Peyer's patch (tissue), 4 donors: ENCODE measurements at regions not wholly inside any gene's neighbourhood (a gene's known extent, or its start where the extent isn't known, plus 50 kb on each side); places are given as distances from the start of the nearest gene placed in this dataset.

ENCODE experiments used
- DNase-seq, 3 donors: peaks; one replicate each; pipeline ENCODE4 v3.0.0-alpha.2; 2017 to 2019
- H3K27ac ChIP-seq, 4 donors: fragments of 200-600 bp; sonication (generic); one replicate each; pipeline ENCODE4 v1.5.1; 2016 to 2019
- H3K27me3 ChIP-seq, 2 donors: fragments of 200-600 bp; sonication (generic); one replicate each; pipeline ENCODE4 v1.5.1; 2019
- H3K36me3 ChIP-seq, 3 donors: fragments of 200-600 bp; sonication (generic); one replicate each; pipeline ENCODE4 v1.5.1; 2016 to 2019
- H3K4me1 ChIP-seq, 4 donors: fragments of 200-600 bp; sonication (generic); one replicate each; pipeline ENCODE4 v1.5.1; 2016 to 2019
- H3K4me3 ChIP-seq, 4 donors: fragments of 200-600 bp; sonication (generic); 1 replicate in 3 of 4; 2 replicates in 1 of 4; pipeline ENCODE4 v1.5.1; 2016 to 2019; ENCODE audit warnings: mild to moderate bottlenecking in 1 of 4
- H3K9me3 ChIP-seq, 4 donors: fragments of 200-600 bp; sonication (generic); one replicate each; pipeline ENCODE4 v1.5.1; 2016 to 2019; ENCODE audit warnings: mild to moderate bottlenecking in 1 of 4
- POLR2A ChIP-seq, 2 donors: fragments of 450-650 bp; IDR thresholded peaks; one replicate each; pipeline ENCODE4 v1.5.1; 2017; ENCODE audit warnings: antibody characterized with exemption in 2 of 2, mild to moderate bottlenecking in 2 of 2, moderate library complexity in 2 of 2
- TF ChIP-seq, protein P1 (sequence below), 6 experiments: fragments of 450-650 bp in 4 of 6; fragments of 200-600 bp in 2 of 6; sonication (generic) in 1 of 6; IDR thresholded peaks; one replicate each; pipeline ENCODE4 v1.5.1; 2017 to 2019; ENCODE audit warnings: antibody characterized with exemption in 6 of 6, mild to moderate bottlenecking in 3 of 6, moderate library complexity in 1 of 6

DNA sequence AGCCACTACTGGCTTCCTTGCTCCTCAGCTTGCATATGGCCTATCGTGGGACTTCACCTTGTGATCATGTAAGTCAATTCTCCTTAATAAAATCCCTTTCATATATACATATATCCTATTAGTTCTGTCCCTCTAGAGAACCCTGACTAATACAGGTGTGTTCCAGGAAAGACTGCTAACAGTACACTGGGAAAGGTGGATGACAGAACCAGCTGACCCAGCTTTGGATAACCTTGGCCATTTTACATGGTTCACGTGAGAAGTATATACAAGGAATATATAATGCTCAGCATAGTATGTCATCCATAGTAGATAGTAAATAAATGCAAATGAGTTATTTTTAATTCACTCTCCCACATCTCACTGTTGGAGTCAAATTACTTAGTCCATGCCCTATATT is 1003.5 kb downstream of the SORCS3 start:
- Histone ChIP-seq H3K36me3 (no peaks in the 10 kb centered on the region), H3K27me3 (no peaks in the 10 kb centered on the region), H3K4me1 (peaks cover 0 to 6% (median 0%) of the 10 kb centered on the region in 4 donors), H3K9me3 (no peaks in the 10 kb centered on the region), H3K27ac (no peak overlapping the region), H3K4me3 (peak overlapping the region in 1 of 4 donors; percentile 10)
- DNase-seq = no peak
- TF ChIP-seq, protein P1, sequence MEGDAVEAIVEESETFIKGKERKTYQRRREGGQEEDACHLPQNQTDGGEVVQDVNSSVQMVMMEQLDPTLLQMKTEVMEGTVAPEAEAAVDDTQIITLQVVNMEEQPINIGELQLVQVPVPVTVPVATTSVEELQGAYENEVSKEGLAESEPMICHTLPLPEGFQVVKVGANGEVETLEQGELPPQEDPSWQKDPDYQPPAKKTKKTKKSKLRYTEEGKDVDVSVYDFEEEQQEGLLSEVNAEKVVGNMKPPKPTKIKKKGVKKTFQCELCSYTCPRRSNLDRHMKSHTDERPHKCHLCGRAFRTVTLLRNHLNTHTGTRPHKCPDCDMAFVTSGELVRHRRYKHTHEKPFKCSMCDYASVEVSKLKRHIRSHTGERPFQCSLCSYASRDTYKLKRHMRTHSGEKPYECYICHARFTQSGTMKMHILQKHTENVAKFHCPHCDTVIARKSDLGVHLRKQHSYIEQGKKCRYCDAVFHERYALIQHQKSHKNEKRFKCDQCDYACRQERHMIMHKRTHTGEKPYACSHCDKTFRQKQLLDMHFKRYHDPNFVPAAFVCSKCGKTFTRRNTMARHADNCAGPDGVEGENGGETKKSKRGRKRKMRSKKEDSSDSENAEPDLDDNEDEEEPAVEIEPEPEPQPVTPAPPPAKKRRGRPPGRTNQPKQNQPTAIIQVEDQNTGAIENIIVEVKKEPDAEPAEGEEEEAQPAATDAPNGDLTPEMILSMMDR (IDR thresholded peaks at IDR 0.05) = no peak
- TF ChIP-seq POLR2A (IDR thresholded peaks at IDR 0.05) = no peak

DNA sequence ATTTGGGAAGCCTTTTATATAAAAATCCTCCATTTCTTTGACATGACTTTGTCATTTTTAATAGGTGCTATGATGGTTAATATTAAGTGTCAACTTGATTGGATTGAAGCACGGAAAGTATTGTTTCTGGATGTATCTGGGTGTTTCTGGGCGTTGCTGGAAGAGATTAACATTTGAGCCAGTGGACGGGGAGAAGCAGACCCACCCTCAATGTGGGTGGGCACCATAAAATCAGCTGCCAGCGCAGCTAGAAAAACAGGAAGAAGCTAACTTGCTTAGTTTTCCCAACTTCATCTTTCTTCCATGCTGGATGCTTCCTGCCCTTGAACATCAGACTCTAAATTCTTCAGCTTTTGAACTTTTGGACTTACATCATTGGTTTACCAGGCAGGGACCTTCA is 1003.0 kb downstream of the SORCS3 start:
- H3K27me3 ChIP-seq = no peaks in the 10 kb centered on the region
- H3K36me3 ChIP-seq = no peaks in the 10 kb centered on the region
- TF ChIP-seq POLR2A (IDR thresholded peaks at IDR 0.05) = no peak
- TF ChIP-seq, protein P1 (IDR thresholded peaks at IDR 0.05) = no peak
- H3K4me3 ChIP-seq = no peak overlapping the region
- peak in 1 of 3 donors; percentile 35 for DNase-seq
- H3K27ac ChIP-seq = peak overlapping the region in 1 of 4 donors; percentile 16
- peaks cover 0 to 6% (median 0%) of the 10 kb centered on the region in 4 donors for H3K4me1 ChIP-seq
- no peaks in the 10 kb centered on the region for H3K9me3 ChIP-seq

DNA sequence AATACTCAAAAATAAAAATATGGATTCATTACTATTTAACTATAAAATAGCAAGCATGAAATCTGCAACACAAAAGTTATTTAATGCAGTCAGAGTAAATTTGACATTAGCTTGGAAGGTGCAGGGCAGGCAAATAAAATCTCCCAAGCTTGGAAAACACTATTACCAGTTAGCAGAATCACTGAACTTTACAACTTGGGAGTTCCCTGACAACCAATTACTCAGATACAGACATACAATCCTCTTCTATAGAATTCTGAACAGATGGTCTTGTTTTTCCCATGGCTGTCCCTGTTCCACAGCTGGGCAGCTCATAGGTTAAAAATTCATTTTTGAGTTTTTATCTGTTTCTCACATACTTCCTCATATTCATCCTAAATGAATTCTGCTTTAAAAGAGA is 1002.6 kb downstream of the SORCS3 start:
- H3K27me3 ChIP-seq = no peaks in the 10 kb centered on the region
- no peak for DNase-seq
- no peak overlapping the region for H3K27ac ChIP-seq
- peaks cover 0 to 6% (median 0%) of the 10 kb centered on the region in 4 donors for H3K4me1 ChIP-seq
- no peaks in the 10 kb centered on the region for H3K9me3 ChIP-seq
- no peak overlapping the region for H3K4me3 ChIP-seq
- H3K36me3 ChIP-seq = no peaks in the 10 kb centered on the region
- TF ChIP-seq, protein P1 (IDR thresholded peaks at IDR 0.05) = no peak
- no peak for TF ChIP-seq POLR2A (IDR thresholded peaks at IDR 0.05)

DNA sequence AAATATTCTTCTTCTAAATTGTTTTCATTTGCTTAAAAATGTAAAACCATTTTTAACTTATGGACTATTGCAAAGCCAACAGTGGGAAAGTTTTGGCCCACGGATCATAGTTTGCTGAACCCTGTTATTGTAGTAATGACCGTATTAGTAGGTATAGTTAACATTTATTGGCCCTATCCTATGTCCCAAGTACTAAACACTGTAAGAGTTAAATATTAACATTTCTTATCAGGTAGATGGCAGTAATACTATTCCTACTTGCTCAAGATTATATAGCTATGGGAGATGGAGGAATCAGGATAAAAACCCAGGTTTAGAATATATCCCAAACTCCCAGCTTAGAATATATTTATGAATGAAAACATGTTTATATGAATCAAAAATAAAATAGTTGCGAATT is 993.2 kb downstream of the SORCS3 start:
- no peaks in the 10 kb centered on the region for H3K36me3 ChIP-seq
- H3K27ac ChIP-seq = no peak overlapping the region
- H3K4me1 ChIP-seq = no peaks in the 10 kb centered on the region
- no peak for DNase-seq
- H3K4me3 ChIP-seq = no peak overlapping the region
- TF ChIP-seq POLR2A (IDR thresholded peaks at IDR 0.05) = no peak
- H3K27me3 ChIP-seq = no peaks in the 10 kb centered on the region
- peaks cover 0 to 5% (median 0%) of the 10 kb centered on the region in 4 donors for H3K9me3 ChIP-seq

DNA sequence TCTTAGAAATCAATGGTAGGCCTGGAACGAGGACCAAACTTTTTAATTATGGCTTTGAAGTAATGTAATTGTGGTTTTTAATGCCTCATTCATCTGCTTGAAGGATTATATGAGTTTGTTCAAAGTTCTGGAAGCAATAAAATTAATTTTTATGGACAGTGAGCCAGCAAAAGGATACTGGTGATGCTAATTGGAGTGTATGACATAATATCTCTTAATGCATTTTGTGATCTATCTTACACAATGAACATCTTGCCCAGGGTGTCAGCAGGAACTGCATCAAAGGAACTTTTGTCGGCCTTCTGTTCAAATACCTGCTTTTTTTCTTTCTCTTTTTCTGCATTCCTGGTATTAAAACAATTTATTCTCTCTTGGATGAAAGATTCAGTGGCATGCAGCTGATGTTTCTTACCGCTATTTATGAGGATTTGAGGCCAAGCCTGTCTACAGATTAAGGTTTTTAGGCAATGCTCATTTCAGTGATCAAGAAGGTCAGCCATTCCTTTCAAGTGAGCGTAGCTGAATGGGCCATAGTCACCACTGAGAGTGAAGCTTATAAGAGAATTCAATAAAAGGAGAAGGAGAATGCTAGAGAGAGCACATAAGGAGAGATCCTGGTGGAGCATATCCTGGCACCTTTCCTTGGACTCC is 974.8 kb downstream of the SORCS3 start:
- no peak for TF ChIP-seq POLR2A (IDR thresholded peaks at IDR 0.05)
- TF ChIP-seq, protein P1 (IDR thresholded peaks at IDR 0.05) = no peak
- Histone ChIP-seq H3K4me1 (peaks cover 0 to 19% (median 0%) of the 10 kb centered on the region in 4 donors), H3K27me3 (no peaks in the 10 kb centered on the region), H3K27ac (no peak overlapping the region), H3K9me3 (no peaks in the 10 kb centered on the region), H3K36me3 (no peaks in the 10 kb centered on the region), H3K4me3 (no peak overlapping the region)
- DNase-seq = no peak

DNA sequence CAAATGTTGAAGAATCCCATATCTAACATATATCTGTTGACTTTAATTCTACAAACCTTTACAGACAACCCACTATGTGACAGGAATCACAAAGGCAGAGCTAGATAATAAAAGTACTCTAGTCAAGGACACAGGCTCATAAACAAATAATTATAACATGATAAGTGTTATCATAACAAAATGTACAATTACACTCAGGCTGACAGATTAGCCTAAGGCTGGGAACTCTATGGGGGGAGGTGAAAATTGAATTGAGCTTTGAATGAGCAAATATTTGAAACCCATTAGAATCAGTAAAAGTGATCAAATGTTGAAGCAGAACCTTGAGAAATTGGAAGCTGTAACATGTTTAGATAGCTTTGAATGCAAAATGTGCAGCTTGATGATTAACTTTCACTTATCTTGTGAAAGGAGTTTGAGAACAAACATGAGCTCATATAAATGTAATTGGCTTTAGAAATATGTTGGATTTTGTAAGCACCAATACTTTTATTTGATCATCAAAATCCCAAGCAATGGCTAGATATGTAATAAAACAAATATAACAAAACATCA is 970.2 kb downstream of the SORCS3 start:
- H3K27ac ChIP-seq = peak overlapping the region in 1 of 4 donors; percentile 5
- H3K9me3 ChIP-seq = no peaks in the 10 kb centered on the region
- peaks cover 0 to 8% (median 0%) of the 10 kb centered on the region in 4 donors for H3K4me1 ChIP-seq
- DNase-seq = no peak
- TF ChIP-seq, protein P1 (IDR thresholded peaks at IDR 0.05) = no peak
- no peak for TF ChIP-seq POLR2A (IDR thresholded peaks at IDR 0.05)
- no peaks in the 10 kb centered on the region for H3K27me3 ChIP-seq
- no peaks in the 10 kb centered on the region for H3K36me3 ChIP-seq
- no peak overlapping the region for H3K4me3 ChIP-seq
